ENCODE measurements at regions not wholly inside any gene's neighbourhood (a gene's known extent, or its start where the extent isn't known, plus 50 kb on each side); places are given as distances from the start of the nearest gene placed in this dataset.

- no peak for DNase-seq (ENCODE audit: low spot score)
- in situ Hi-C loops (cut with MboI; ENCODE audit: low sequenced_read_pairs, unreplicated experiment) = no loop called here
- no peak for TF ChIP-seq CTCF (IDR thresholded peaks at IDR 0.05; ENCODE audit: borderline replicate concordance, control extremely low read depth, extremely low read depth, insufficient read depth, missing control alignments)
Measured at GRCh38 chr13:31853643-31854326, 114.5 kb downstream of the RXFP2 start.

- in situ Hi-C loops (cut with MboI; ENCODE audit: low sequenced_read_pairs, unreplicated experiment) = no loop called here
- TF ChIP-seq CTCF (IDR thresholded peaks at IDR 0.05; ENCODE audit: borderline replicate concordance, control extremely low read depth, extremely low read depth, insufficient read depth, missing control alignments) = no peak
- DNase-seq (ENCODE audit: low spot score) = no peak
Measured at GRCh38 chr13:31859571-31859970, 120.2 kb downstream of the RXFP2 start.

- in situ Hi-C loops (cut with MboI; ENCODE audit: low sequenced_read_pairs, unreplicated experiment) = no loop called here
- no peak for TF ChIP-seq CTCF (IDR thresholded peaks at IDR 0.05; ENCODE audit: borderline replicate concordance, control extremely low read depth, extremely low read depth, insufficient read depth, missing control alignments)
- no peak for DNase-seq (ENCODE audit: low spot score)
Measured at GRCh38 chr13:31860002-31860401, 120.7 kb downstream of the RXFP2 start.

- no peak for TF ChIP-seq CTCF (IDR thresholded peaks at IDR 0.05; ENCODE audit: borderline replicate concordance, control extremely low read depth, extremely low read depth, insufficient read depth, missing control alignments)
- in situ Hi-C loops (cut with MboI; ENCODE audit: low sequenced_read_pairs, unreplicated experiment) = no loop called here
- DNase-seq (ENCODE audit: low spot score) = no peak
Measured at GRCh38 chr13:31862828-31863227, 123.5 kb downstream of the RXFP2 start.

- no peak for DNase-seq (ENCODE audit: low spot score)
- in situ Hi-C loops (cut with MboI; ENCODE audit: low sequenced_read_pairs, unreplicated experiment) = no loop called here
- no peak for TF ChIP-seq CTCF (IDR thresholded peaks at IDR 0.05; ENCODE audit: borderline replicate concordance, control extremely low read depth, extremely low read depth, insufficient read depth, missing control alignments)
Measured at GRCh38 chr13:31864307-31864706, 125.0 kb downstream of the RXFP2 start.

- TF ChIP-seq CTCF (IDR thresholded peaks at IDR 0.05; ENCODE audit: borderline replicate concordance, control extremely low read depth, extremely low read depth, insufficient read depth, missing control alignments) = no peak
- no peak for DNase-seq (ENCODE audit: low spot score)
- in situ Hi-C loops (cut with MboI; ENCODE audit: low sequenced_read_pairs, unreplicated experiment) = no loop called here
Measured at GRCh38 chr13:31866099-31866498, 126.8 kb downstream of the RXFP2 start.

Measured in GM13976 (cell line).